Adrenal gland (tissue), 9 donors: ENCODE measurements at regions not wholly inside any gene's neighbourhood (a gene's known extent, or its start where the extent isn't known, plus 50 kb on each side); places are given as distances from the start of the nearest gene placed in this dataset.
A peak's percentile ranks its signal among the peaks of the same experiment; 100 is the strongest.

ENCODE experiments used
- DNase-seq, 7 donors: peaks; one replicate each; pipeline ENCODE4 v3.0.0-alpha.2; 2019 to 2020
- H3K27ac ChIP-seq, 5 donors: fragments of 200-600 bp; sonication (generic) in 4 of 5; 1 replicate in 3 of 5; 2 replicates in 2 of 5; pipeline versions ENCODE4 v1.5.1 to v1.8.0; 2016 to 2020; ENCODE audit warnings: mild to moderate bottlenecking in 1 of 5
- H3K27me3 ChIP-seq: fragments of 200-600 bp; 2 replicates; pipeline ENCODE4 v1.8.0; 2021
- H3K36me3 ChIP-seq, 2 donors: fragments of 200-600 bp; replicated peaks in 1 of 2; 1 replicate in 1 of 2; 2 replicates in 1 of 2; pipeline versions ENCODE4 v1.5.1 to v1.8.0; 2018 to 2022
- H3K4me1 ChIP-seq, 2 donors: fragments of 200-600 bp; replicated peaks in 1 of 2; 1 replicate in 1 of 2; 2 replicates in 1 of 2; pipeline versions ENCODE4 v1.5.1 to v1.8.0; 2018 to 2021
- H3K4me3 ChIP-seq, 4 donors: fragments of 200-600 bp; sonication (generic) in 3 of 4; one replicate each; pipeline ENCODE4 v1.5.1; 2016 to 2018
- H3K9me3 ChIP-seq, 3 donors: fragments of 200-600 bp; sonication (generic) in 1 of 3; replicated peaks in 1 of 3; 1 replicate in 2 of 3; 2 replicates in 1 of 3; pipeline versions ENCODE4 v1.5.1 to v1.8.0; 2016 to 2021
- POLR2A ChIP-seq, 2 donors: fragments of 450-650 bp; IDR thresholded peaks; one replicate each; pipeline ENCODE4 v1.6.1; 2017; ENCODE audit warnings: antibody characterized with exemption in 2 of 2, mild to moderate bottlenecking in 2 of 2, moderate library complexity in 1 of 2
- WGBS, 4 donors: extraction: QIAGEN DNeasy Blood & Tissue Kit in 2 of 4; methylation state at CpG; one replicate each; pipeline versions ENCODE4 v1.1.5 to v1.1.7; 2013 to 2017; 5-methylcytosine and 5-hydroxymethylcytosine counted together
- intact Hi-C, 2 donors: fragments of 100-400 bp; cut with DNase I; formaldehyde crosslinking; loops; one replicate each; pipeline versions ENCODE4 v1.14.1 to v1.15.0; 2022 to 2023
- TF ChIP-seq, protein P1 (sequence below), 6 experiments: fragments of 450-650 bp in 4 of 6; fragments of 200-600 bp in 2 of 6; sonication (generic) in 1 of 6; IDR thresholded peaks; 1 replicate in 5 of 6; 2 replicates in 1 of 6; pipeline versions ENCODE4 v1.5.1 to v1.8.0; 2016 to 2021; ENCODE audit warnings: antibody characterized with exemption in 6 of 6, mild to moderate bottlenecking in 2 of 6, moderate library complexity in 1 of 6
- donor health status: healthy with polysubstance abuse.
- donor health status: Bipolar disorder and iron deficiency.
- donor health status: DM: yes; HTN: yes; CAD: no.
- donor health status: DM: no; HTN: no; CAD: no.
- donor health status: DM: no; HTN: no; CAD: no.

DNA sequence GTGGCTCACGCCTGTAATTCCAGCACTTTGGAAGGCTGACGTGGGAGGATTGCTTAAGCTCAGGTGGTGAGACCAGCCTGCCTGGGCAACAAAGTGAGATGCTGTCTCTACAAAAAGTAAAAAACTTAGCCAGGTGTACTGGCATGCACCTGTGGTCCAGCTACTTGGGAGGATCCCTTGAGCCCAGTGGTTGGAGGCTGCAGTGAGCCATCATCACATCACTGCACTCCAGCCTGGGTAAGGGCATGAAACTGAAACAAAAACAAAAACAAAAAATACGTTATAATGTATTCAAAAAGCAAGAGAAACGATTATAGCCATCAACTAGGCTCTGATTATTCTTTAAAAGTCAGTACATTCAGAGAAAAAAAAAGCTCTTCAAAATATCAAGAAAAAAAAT is 62.5 kb downstream of the TCF20 start:
- intact Hi-C loops: no loop called here
- 68 to 81% (median 77%) methylated on average over 4 of the region's 4 CpGs for WGBS, 4 donors
- Histone ChIP-seq H3K4me1 (peaks cover 0 to 6% of the 10 kb centered on the region in 2 donors), H3K27me3 (no peaks in the 10 kb centered on the region), H3K4me3 (no peak overlapping the region), H3K36me3 (peaks cover 0 to 22% of the 10 kb centered on the region in 2 donors), H3K27ac (no peak overlapping the region), H3K9me3 (no peaks in the 10 kb centered on the region)
- no peak for DNase-seq
- TF ChIP-seq POLR2A (IDR thresholded peaks at IDR 0.05): no peak
- TF ChIP-seq, protein P1, sequence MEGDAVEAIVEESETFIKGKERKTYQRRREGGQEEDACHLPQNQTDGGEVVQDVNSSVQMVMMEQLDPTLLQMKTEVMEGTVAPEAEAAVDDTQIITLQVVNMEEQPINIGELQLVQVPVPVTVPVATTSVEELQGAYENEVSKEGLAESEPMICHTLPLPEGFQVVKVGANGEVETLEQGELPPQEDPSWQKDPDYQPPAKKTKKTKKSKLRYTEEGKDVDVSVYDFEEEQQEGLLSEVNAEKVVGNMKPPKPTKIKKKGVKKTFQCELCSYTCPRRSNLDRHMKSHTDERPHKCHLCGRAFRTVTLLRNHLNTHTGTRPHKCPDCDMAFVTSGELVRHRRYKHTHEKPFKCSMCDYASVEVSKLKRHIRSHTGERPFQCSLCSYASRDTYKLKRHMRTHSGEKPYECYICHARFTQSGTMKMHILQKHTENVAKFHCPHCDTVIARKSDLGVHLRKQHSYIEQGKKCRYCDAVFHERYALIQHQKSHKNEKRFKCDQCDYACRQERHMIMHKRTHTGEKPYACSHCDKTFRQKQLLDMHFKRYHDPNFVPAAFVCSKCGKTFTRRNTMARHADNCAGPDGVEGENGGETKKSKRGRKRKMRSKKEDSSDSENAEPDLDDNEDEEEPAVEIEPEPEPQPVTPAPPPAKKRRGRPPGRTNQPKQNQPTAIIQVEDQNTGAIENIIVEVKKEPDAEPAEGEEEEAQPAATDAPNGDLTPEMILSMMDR (IDR thresholded peaks at IDR 0.05): no peak

DNA sequence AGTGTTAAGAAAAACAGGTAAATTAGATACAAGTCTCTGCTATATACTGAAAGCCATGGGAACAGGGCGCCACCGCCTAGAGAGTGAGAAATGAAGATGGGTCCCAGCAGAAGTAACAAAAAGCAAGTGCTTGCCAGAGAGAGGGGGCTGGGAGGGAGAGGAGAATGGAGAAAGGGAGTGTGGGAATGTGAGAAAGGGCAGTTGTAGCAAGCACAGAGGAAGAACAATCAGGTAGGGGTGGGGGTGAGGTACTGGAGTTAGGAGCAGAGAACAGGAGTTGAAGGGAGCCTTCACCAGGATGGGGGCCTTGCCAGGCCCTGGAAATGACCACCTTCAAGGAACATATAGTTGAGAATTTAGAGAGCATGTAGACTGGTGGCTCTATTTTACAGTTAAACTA is 66.8 kb downstream of the TCF20 start:
- Histone ChIP-seq H3K36me3 (no peaks in the 10 kb centered on the region), H3K4me3 (no peak overlapping the region), H3K9me3 (no peaks in the 10 kb centered on the region), H3K27ac (no peak overlapping the region), H3K27me3 (no peaks in the 10 kb centered on the region), H3K4me1 (peaks cover 7 to 20% of the 10 kb centered on the region in 2 donors)
- no peak for DNase-seq
- intact Hi-C loops: no loop called here
- TF ChIP-seq POLR2A (IDR thresholded peaks at IDR 0.05): no peak
- TF ChIP-seq, protein P1 (IDR thresholded peaks at IDR 0.05): no peak
- 94 to 100% (median 98%) methylated on average over 2 of the region's 2 CpGs for WGBS, 4 donors

DNA sequence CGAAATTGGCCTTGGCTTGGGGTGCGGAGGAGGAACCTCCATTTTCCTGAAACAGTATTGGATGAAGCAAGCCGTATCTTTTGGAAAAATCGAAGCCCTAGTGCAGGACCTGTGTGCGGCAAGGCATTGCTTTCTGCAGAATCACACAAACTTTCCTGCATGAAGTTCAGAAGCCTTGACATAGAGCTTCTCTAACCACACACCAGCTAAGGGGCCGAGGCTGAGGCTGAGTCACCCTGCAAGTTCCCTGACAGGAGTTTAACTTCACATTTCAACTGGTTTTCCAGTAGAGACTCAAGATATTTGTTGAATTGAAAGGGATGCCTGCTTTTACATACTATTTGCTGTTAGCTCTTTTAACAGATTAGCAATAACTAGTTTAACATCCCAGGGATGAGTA is 67.8 kb downstream of the TCF20 start:
- 36 to 58% (median 40%) methylated on average over 6 of the region's 6 CpGs for WGBS, 4 donors
- H3K4me1 ChIP-seq: peaks cover 7 to 20% of the 10 kb centered on the region in 2 donors
- DNase-seq: peak; percentile 43 to 78 (median 67)
- no peaks in the 10 kb centered on the region for H3K9me3 ChIP-seq
- peak overlapping the region in 2 of 5 donors; percentile 16 to 27 for H3K27ac ChIP-seq
- H3K36me3 ChIP-seq: no peaks in the 10 kb centered on the region
- intact Hi-C loops: no loop called here
- no peaks in the 10 kb centered on the region for H3K27me3 ChIP-seq
- H3K4me3 ChIP-seq: no peak overlapping the region
- TF ChIP-seq, protein P1 (IDR thresholded peaks at IDR 0.05): no peak

DNA sequence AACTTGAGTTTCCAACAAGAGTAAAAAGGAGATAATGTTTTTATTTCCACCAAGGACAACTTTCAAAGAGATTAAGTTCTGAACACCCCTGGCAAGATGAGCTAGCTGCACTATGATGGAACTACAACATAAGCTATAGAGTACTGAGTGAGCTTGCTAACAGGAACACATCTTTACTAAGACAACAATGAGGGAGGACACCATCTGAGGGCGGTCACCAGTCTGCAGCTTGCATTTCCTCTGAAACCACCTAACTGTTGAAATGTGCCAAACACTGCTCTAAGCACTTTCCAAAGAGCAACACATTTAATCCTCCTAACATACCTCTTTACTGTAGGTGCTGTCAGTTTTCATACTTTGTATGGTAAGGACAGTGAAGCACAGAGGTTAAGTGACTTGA is 68.4 kb downstream of the TCF20 start:
- WGBS, 4 donors: 60 to 93% (median 77%) methylated on average over 1 of the region's 1 CpG
- Histone ChIP-seq H3K27ac (peak overlapping the region in 1 of 5 donors; percentile 16), H3K9me3 (no peaks in the 10 kb centered on the region), H3K27me3 (no peaks in the 10 kb centered on the region), H3K4me3 (no peak overlapping the region), H3K36me3 (no peaks in the 10 kb centered on the region), H3K4me1 (peaks cover 7 to 20% of the 10 kb centered on the region in 2 donors)
- intact Hi-C loops: no loop called here
- TF ChIP-seq, protein P1 (IDR thresholded peaks at IDR 0.05): no peak
- TF ChIP-seq POLR2A (IDR thresholded peaks at IDR 0.05): no peak
- DNase-seq: peak in 1 of 7 donors; percentile 38
